OCI-LY7 (cell line): ENCODE measurements at regions not wholly inside any gene's neighbourhood (a gene's known extent, or its start where the extent isn't known, plus 50 kb on each side); places are given as distances from the start of the nearest gene placed in this dataset.

Experiments used
- EZH2phosphoT487 ChIP-seq: fragments of 200-600 bp; sonication (generic); IDR thresholded peaks from 2 replicates; pipeline ENCODE4 v1.6.1; 2018; ENCODE audit warnings: low read depth, borderline replicate concordance, mild to moderate bottlenecking, mixed run types, antibody characterized with exemption, low read length, moderate library complexity, mixed read lengths
- TF ChIP-seq, protein P1 (sequence below): fragments of 200-600 bp; sonication (generic); conservative IDR thresholded peaks from 2 replicates; pipeline ENCODE4 v1.5.1; 2014; ENCODE audit warnings: mild to moderate bottlenecking, antibody characterized with exemption, low read length, moderate library complexity, mixed read lengths

GRCh38 chr6:137365707-137366437 lies 128.3 kb downstream of the OLIG3 start:
- TF ChIP-seq, protein P1, sequence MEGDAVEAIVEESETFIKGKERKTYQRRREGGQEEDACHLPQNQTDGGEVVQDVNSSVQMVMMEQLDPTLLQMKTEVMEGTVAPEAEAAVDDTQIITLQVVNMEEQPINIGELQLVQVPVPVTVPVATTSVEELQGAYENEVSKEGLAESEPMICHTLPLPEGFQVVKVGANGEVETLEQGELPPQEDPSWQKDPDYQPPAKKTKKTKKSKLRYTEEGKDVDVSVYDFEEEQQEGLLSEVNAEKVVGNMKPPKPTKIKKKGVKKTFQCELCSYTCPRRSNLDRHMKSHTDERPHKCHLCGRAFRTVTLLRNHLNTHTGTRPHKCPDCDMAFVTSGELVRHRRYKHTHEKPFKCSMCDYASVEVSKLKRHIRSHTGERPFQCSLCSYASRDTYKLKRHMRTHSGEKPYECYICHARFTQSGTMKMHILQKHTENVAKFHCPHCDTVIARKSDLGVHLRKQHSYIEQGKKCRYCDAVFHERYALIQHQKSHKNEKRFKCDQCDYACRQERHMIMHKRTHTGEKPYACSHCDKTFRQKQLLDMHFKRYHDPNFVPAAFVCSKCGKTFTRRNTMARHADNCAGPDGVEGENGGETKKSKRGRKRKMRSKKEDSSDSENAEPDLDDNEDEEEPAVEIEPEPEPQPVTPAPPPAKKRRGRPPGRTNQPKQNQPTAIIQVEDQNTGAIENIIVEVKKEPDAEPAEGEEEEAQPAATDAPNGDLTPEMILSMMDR, result no peak
- no peak for TF ChIP-seq EZH2phosphoT487
